Cardiac fibroblast (primary cell): ENCODE measurements at regions not wholly inside any gene's neighbourhood (a gene's known extent, or its start where the extent isn't known, plus 50 kb on each side); places are given as distances from the start of the nearest gene placed in this dataset.

Experiments
- DNase-seq, 2 donors: peaks; one replicate each; pipeline versions ENCODE4 v3.0.0 to v3.0.0-alpha.2; 2010; ENCODE audit warnings: low read depth in 2 of 2
- H3K4me3 ChIP-seq, 2 donors: replicated peaks in 1 of 2; 1 replicate in 1 of 2; 2 replicates in 1 of 2; pipeline ENCODE4 v1.5.1; 2011; ENCODE audit warnings: low read depth in 2 of 2, low read length in 2 of 2, mild to moderate bottlenecking in 2 of 2, moderate library complexity in 1 of 2
- TF ChIP-seq, protein P1 (sequence below): IDR thresholded peaks from one replicate; pipeline ENCODE4 v1.5.1; 2011; ENCODE audit warnings: low read depth, mild to moderate bottlenecking, low read length, inconsistent platforms

DNA sequence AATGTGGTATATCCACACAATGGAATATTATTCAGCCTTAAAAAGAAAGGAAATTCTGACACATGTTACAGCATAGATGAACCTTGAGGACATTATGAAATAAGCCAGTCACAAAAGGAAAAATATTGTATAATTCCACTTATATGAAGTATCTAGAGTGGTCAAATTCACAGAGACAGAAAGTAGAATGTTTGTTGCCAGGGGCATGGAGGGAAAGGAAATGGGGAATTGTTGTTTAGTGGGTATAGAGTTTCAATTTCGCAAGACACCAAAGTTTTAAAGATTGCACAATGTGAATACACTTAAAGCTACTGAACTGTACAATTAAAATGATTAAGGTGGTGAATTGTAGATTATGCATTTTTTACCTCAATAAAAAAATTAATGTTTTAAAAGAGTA is 92.9 kb downstream of the TXNL1 start:
- TF ChIP-seq, protein P1, sequence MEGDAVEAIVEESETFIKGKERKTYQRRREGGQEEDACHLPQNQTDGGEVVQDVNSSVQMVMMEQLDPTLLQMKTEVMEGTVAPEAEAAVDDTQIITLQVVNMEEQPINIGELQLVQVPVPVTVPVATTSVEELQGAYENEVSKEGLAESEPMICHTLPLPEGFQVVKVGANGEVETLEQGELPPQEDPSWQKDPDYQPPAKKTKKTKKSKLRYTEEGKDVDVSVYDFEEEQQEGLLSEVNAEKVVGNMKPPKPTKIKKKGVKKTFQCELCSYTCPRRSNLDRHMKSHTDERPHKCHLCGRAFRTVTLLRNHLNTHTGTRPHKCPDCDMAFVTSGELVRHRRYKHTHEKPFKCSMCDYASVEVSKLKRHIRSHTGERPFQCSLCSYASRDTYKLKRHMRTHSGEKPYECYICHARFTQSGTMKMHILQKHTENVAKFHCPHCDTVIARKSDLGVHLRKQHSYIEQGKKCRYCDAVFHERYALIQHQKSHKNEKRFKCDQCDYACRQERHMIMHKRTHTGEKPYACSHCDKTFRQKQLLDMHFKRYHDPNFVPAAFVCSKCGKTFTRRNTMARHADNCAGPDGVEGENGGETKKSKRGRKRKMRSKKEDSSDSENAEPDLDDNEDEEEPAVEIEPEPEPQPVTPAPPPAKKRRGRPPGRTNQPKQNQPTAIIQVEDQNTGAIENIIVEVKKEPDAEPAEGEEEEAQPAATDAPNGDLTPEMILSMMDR = no peak
- no peak overlapping the region for H3K4me3 ChIP-seq
- peak in 1 of 2 donors; percentile 36 for DNase-seq

DNA sequence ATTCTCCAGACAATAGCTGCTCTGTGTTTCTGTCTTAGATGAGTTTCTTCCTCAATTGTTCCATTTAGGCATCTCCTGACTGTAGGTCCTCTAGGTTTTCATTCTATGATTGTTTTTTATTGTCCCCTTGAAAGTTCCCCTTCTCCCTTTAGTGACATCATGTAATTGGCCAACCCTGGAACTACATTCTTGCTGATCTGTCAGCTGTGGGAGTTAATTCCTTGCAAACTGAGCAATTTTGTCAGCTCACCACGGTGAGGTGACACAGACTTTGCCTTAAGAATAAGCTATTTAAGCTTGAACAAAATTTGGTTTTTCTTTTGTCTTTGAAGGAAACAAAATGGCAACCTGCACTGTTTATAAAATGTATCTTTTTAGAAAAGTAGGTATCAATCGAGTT is 95.9 kb downstream of the TXNL1 start:
- no peak overlapping the region for H3K4me3 ChIP-seq
- no peak for DNase-seq
- TF ChIP-seq, protein P1 = no peak

DNA sequence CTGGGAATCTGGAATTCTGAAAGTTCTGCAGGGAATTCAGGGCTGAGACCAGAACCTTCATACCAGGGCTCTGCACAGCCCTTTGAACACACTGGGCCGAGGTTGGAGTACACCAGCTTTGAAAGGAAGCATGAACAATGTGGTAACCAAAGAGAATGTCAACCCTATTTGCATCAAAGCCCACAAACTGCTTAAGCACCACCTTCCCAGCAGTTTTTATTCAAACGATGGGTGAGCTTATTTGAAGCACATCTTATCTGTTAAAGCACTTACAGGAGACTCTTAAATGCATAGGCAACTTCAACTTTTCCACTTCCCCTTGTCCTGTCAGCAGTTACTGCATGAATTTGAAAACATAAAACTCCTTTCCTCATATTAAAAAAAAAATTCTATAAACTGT is 96.6 kb downstream of the TXNL1 start:
- H3K4me3 ChIP-seq = no peak overlapping the region
- DNase-seq = no peak
- TF ChIP-seq, protein P1 = no peak

DNA sequence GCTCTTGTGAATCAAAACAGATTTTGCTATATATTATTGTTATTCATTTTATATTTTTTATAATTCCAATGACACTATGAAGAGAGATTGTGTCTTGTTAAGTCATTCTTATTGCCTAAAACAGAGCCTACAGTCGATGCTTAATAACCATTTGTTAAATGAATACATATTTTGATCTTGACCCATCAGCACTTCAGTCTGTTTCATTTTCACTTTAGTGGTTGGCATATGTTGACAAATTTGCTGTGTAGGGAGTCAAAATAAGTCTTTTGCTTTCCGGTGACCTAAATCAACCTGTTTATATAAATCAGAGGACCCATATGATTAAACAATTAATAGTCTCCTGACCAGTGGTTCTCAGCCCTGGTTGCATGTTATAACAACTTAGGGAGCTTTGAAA is 97.1 kb downstream of the TXNL1 start:
- TF ChIP-seq, protein P1 = no peak
- DNase-seq = no peak
- H3K4me3 ChIP-seq = no peak overlapping the region

DNA sequence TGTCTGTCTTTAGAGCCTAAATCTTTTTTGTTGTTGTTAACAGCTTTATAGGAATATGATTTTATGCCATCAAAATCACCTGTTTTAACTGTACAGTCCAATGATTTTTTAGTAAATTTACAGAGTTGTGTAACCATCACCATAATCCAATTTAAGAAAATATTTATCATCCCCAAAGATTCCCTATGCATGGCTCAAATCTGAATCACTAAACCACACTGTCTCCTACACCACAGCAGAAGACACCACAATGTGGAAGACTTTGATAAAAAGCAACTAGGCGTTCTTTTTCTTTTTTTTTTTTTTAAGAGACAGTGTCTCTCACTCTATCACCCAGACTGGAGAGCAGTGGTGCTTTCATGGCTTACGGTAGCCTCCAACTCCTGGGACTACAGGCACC is 99.6 kb downstream of the TXNL1 start:
- TF ChIP-seq, protein P1 = no peak
- H3K4me3 ChIP-seq = no peak overlapping the region
- peak in 1 of 2 donors; percentile 59 for DNase-seq

DNA sequence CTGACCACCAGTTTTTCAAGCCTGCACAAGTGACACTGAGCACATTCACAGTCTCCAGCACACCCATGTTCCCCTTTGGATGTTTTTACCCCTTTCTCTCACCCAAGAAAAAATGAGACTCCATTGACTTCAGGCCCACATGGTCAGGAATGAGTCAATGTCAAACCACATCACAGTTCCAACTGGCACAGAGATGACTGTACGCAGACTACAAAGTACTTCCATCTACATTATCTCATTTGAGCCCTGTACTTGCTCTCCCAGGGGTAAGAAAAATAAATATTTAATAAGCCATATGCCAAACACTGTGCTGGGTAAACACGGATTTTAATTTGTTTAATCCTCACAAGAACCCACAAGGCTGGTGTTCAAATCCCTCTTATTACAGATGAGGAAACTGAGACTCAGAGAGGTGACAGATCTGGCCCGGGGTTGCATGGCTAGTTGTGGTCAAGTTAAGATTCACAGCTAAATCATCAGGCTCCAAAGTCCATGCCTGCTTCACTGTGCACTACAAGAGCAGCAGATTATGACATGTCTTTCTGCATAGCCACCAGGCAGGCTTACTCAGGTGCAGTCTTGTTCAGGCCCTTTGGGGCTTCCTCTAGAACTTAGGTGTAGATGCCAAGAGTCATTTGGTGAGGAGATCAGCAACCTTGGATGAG is 106.1 kb downstream of the TXNL1 start:
- peak in 1 of 2 donors; percentile 51 for DNase-seq
- no peak overlapping the region for H3K4me3 ChIP-seq
- TF ChIP-seq, protein P1 = no peak

DNA sequence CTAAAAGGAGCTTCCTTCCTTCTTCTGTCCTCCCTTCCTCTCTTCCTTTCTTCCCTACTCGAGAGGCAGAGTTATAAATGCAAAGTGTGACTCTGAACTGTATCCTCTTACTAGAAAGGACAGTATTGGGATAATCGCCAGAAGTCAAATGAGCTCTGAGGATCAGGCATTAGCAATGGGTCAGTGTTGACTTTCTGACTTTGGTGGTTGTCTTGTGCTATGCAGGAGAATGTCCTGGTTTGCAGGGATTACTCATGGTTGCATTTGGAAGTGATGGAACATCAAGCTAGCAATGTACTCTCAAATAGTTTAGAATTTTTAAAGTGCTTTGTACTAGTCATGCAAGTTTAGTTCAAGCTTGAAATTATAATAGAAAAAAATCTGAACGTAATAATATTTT is 115.6 kb downstream of the TXNL1 start:
- peak in 1 of 2 donors; percentile 56 for DNase-seq
- TF ChIP-seq, protein P1 = no peak
- H3K4me3 ChIP-seq = no peak overlapping the region
